A673 (cell line): ENCODE measurements at regions not wholly inside any gene's neighbourhood (a gene's known extent, or its start where the extent isn't known, plus 50 kb on each side); places are given as distances from the start of the nearest gene placed in this dataset.

Experiments
- BruUV-seq: library from RNA; stranded (reverse); fragments of 400-500 nt; replicated peaks from 2 replicates; lab custom pipeline; 2021; lab: Mats Ljungman, UMichigan
- CTCF ChIA-PET: fragments of 300-600 bp; sonication (Branson Sonifier 250); formaldehyde crosslinking; loops from one replicate; lab custom pipeline; 2022; ENCODE audit warnings: antibody characterized with exemption; lab: Charles Lee
- POLR2A ChIA-PET: fragments of 300-600 bp; sonication (Branson Sonifier 250); formaldehyde crosslinking; loops from one replicate; lab custom pipeline; 2022; ENCODE audit warnings: antibody characterized with exemption; ENCODE audit not compliant: low non-redundant PET; lab: Charles Lee
- DNase-seq: peaks from one replicate; pipeline ENCODE4 v3.0.0-alpha.2; 2015; ENCODE audit warnings: low spot score
- H3K27ac ChIP-seq: fragments of 200-600 bp; sonication (generic); 2 replicates; pipeline ENCODE4 v1.5.1; 2016; ENCODE audit warnings: mixed run types, low read depth, mild to moderate bottlenecking, mixed read lengths, antibody characterized with exemption, low read length; ENCODE audit not compliant: poor library complexity, severe bottlenecking
- H3K27me3 ChIP-seq: fragments of 200-600 bp; sonication (generic); replicated peaks from 2 replicates; pipeline ENCODE4 v1.6.1; 2017; ENCODE audit warnings: mixed run types, low read depth, mild to moderate bottlenecking, mixed read lengths, antibody characterized with exemption, low read length; ENCODE audit not compliant: insufficient read depth, poor library complexity
- H3K36me3 ChIP-seq: fragments of 200-600 bp; sonication (generic); 2 replicates; pipeline ENCODE4 v1.6.1; 2016; ENCODE audit warnings: mixed run types, mild to moderate bottlenecking, mixed read lengths, antibody characterized with exemption, low read length; ENCODE audit not compliant: insufficient read depth, poor library complexity, severe bottlenecking
- H3K4me1 ChIP-seq: fragments of 200-600 bp; sonication (generic); 2 replicates; pipeline ENCODE4 v1.6.1; 2017; ENCODE audit warnings: mixed run types, mild to moderate bottlenecking, mixed read lengths, antibody characterized with exemption, low read length; ENCODE audit not compliant: insufficient read depth, poor library complexity, severe bottlenecking
- H3K4me3 ChIP-seq: fragments of 200-600 bp; sonication (generic); 2 replicates; pipeline ENCODE4 v1.5.1; 2016; ENCODE audit warnings: low read depth, mixed run types, mild to moderate bottlenecking, mixed read lengths, low read length; ENCODE audit not compliant: poor library complexity, severe bottlenecking
- H3K9me3 ChIP-seq: fragments of 200-600 bp; sonication (generic); 2 replicates; pipeline ENCODE4 v1.6.1; 2016; ENCODE audit warnings: mixed run types, low read depth, mild to moderate bottlenecking, mixed read lengths, antibody characterized with exemption, low read length; ENCODE audit not compliant: poor library complexity, severe bottlenecking
- CTCF ChIP-seq: fragments of 300-800, 200-600 bp; sonication (generic); conservative IDR thresholded peaks from 2 replicates; pipeline ENCODE4 v1.5.1; 2017; ENCODE audit warnings: low read depth, mild to moderate bottlenecking, antibody characterized with exemption, low read length, moderate library complexity, mixed read lengths
- EZH2 ChIP-seq: fragments of 200-600 bp; sonication (generic); IDR thresholded peaks from 2 replicates; pipeline ENCODE4 v1.6.1; 2017; ENCODE audit warnings: borderline replicate concordance, low read depth, mild to moderate bottlenecking, mixed read lengths, antibody characterized with exemption, low read length; ENCODE audit not compliant: poor library complexity, severe bottlenecking
- intact Hi-C: fragments of 100-400 bp; cut with micrococcal nuclease; formaldehyde crosslinking; loops from one replicate; pipeline ENCODE4 v1.10.0; 2022; ENCODE audit not compliant: unreplicated experiment

- H3K27me3 ChIP-seq: peaks cover 14% of the 10 kb centered on the region
- DNase-seq: no peak
- H3K4me3 ChIP-seq: no peak overlapping the region
- BruUV-seq: no TSS peak
- no peak for TF ChIP-seq CTCF
- no peak for TF ChIP-seq EZH2
- intact Hi-C loops: no loop called here
- no peaks in the 10 kb centered on the region for H3K9me3 ChIP-seq
- POLR2A ChIA-PET: no interaction called here
- H3K27ac ChIP-seq: no peak overlapping the region
- H3K36me3 ChIP-seq: no peaks in the 10 kb centered on the region
- CTCF ChIA-PET: no interaction called here
- no peaks in the 10 kb centered on the region for H3K4me1 ChIP-seq
Observed at GRCh38 chr7:46127814-46128213, 206.7 kb upstream of the IGFBP3 start.

DNA sequence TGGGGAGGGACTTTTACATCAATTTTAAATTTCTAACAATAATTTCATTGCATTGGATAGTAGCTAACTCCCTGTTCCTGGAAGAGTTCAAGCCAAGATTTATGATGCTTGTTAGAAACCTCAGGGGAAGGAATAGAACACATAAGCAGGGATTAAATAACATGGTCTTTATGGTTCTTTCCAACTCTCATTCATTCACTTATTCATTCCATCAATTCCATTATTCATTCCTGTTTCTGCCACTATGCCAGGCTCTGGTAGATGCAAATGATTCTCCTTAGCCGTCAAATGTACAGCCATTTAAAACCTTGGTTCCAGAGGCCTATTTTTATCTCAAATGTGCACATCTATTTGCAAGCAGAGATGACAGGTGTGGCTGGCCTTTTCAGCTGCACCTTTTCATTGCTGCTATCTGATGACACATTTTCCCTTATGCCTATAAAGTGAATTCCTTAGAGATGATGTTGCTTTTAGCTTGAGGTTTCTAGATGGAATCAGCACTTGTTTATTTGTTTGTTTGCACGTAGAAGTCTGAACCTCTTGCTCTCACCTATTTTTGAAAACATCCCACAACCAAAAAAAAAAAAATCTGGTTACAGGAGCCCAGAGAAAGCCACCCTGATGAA lies 205.7 kb upstream of the IGFBP3 start:
- H3K36me3 ChIP-seq: no peaks in the 10 kb centered on the region
- H3K27ac ChIP-seq: no peak overlapping the region
- H3K4me3 ChIP-seq: no peak overlapping the region
- CTCF ChIA-PET: no interaction called here
- peaks cover 14% of the 10 kb centered on the region for H3K27me3 ChIP-seq
- intact Hi-C loops: no loop called here
- no peak for DNase-seq
- no peaks in the 10 kb centered on the region for H3K9me3 ChIP-seq
- TF ChIP-seq CTCF: no peak
- TF ChIP-seq EZH2: no peak
- no peaks in the 10 kb centered on the region for H3K4me1 ChIP-seq
- POLR2A ChIA-PET: no interaction called here
- no TSS peak for BruUV-seq

- Histone ChIP-seq H3K9me3 (no peaks in the 10 kb centered on the region), H3K27me3 (peaks cover 14% of the 10 kb centered on the region), H3K4me3 (no peak overlapping the region), H3K4me1 (no peaks in the 10 kb centered on the region), H3K27ac (no peak overlapping the region), H3K36me3 (no peaks in the 10 kb centered on the region)
- ChIA-PET CTCF (no interaction called here), POLR2A (no interaction called here)
- no TSS peak for BruUV-seq
- no peak for TF ChIP-seq CTCF
- no peak for TF ChIP-seq EZH2
- intact Hi-C loops: no loop called here
- DNase-seq: no peak
Observed at GRCh38 chr7:46123756-46124343, 202.8 kb upstream of the IGFBP3 start.
